Nephron progenitor cell (in vitro differentiated cells): ENCODE measurements at regions not wholly inside any gene's neighbourhood (a gene's known extent, or its start where the extent isn't known, plus 50 kb on each side); places are given as distances from the start of the nearest gene placed in this dataset.

ENCODE experiments used
- DNase-seq: peaks from one replicate; pipeline ENCODE4 v3.0.0; 2021
- H3K27ac Mint-ChIP-seq: 2 replicates; pipeline ENCODE4 v1.8.0; 2021; ENCODE audit warnings: mild to moderate bottlenecking, moderate library complexity, mixed read lengths
- H3K27me3 Mint-ChIP-seq: 2 replicates; pipeline ENCODE4 v1.8.0; 2021; ENCODE audit warnings: mild to moderate bottlenecking, low read depth, mixed read lengths; ENCODE audit not compliant: poor library complexity
- H3K36me3 Mint-ChIP-seq: 2 replicates; pipeline ENCODE4 v1.8.0; 2021; ENCODE audit warnings: low read depth, mixed read lengths
- H3K4me1 Mint-ChIP-seq: 2 replicates; pipeline ENCODE4 v1.8.0; 2021; ENCODE audit warnings: mixed read lengths
- H3K4me3 Mint-ChIP-seq: 2 replicates; pipeline ENCODE4 v1.8.0; 2021; ENCODE audit warnings: mild to moderate bottlenecking, moderate library complexity, mixed read lengths
- H3K9me3 Mint-ChIP-seq: 2 replicates; pipeline ENCODE4 v1.8.0; 2021; ENCODE audit warnings: mild to moderate bottlenecking, moderate library complexity, mixed read lengths
- CTCF ChIP-seq: fragments of 200-600 bp; sonication (generic); IDR thresholded peaks from 2 replicates; pipeline ENCODE4 v1.5.0; 2021; ENCODE audit warnings: antibody characterized with exemption

- Mint-ChIP-seq H3K9me3 (no peaks in the 10 kb centered on the region), H3K4me1 (no peaks in the 10 kb centered on the region), H3K36me3 (no peaks in the 10 kb centered on the region), H3K27ac (no peak overlapping the region), H3K4me3 (no peak overlapping the region), H3K27me3 (no peaks in the 10 kb centered on the region)
- no peak for DNase-seq
- TF ChIP-seq CTCF, result no peak
Observed at GRCh38 chr18:29147944-29148343, 971.0 kb upstream of the CDH2 start.

GRCh38 chr18:29146068-29146467 lies 969.1 kb upstream of the CDH2 start:
- Mint-ChIP-seq H3K4me1 (no peaks in the 10 kb centered on the region), H3K4me3 (no peak overlapping the region), H3K36me3 (no peaks in the 10 kb centered on the region), H3K27ac (no peak overlapping the region), H3K9me3 (no peaks in the 10 kb centered on the region), H3K27me3 (no peaks in the 10 kb centered on the region)
- no peak for TF ChIP-seq CTCF
- no peak for DNase-seq

GRCh38 chr18:29140590-29140989 lies 963.7 kb upstream of the CDH2 start:
- no peak overlapping the region for H3K27ac Mint-ChIP-seq
- no peak for TF ChIP-seq CTCF
- no peak for DNase-seq
- H3K27me3 Mint-ChIP-seq, result no peaks in the 10 kb centered on the region
- no peaks in the 10 kb centered on the region for H3K36me3 Mint-ChIP-seq
- H3K4me3 Mint-ChIP-seq, result no peak overlapping the region
- H3K4me1 Mint-ChIP-seq, result peaks cover 6% of the 10 kb centered on the region
- H3K9me3 Mint-ChIP-seq, result no peaks in the 10 kb centered on the region

GRCh38 chr18:29137773-29138495 lies 961.0 kb upstream of the CDH2 start:
- Mint-ChIP-seq H3K4me3 (no peak overlapping the region), H3K36me3 (no peaks in the 10 kb centered on the region), H3K27me3 (no peaks in the 10 kb centered on the region), H3K27ac (no peak overlapping the region), H3K4me1 (peaks cover 6% of the 10 kb centered on the region), H3K9me3 (no peaks in the 10 kb centered on the region)
- TF ChIP-seq CTCF, result no peak
- DNase-seq, result no peak

- Mint-ChIP-seq H3K36me3 (no peaks in the 10 kb centered on the region), H3K9me3 (no peaks in the 10 kb centered on the region), H3K27me3 (no peaks in the 10 kb centered on the region), H3K4me3 (no peak overlapping the region), H3K27ac (no peak overlapping the region), H3K4me1 (no peaks in the 10 kb centered on the region)
- DNase-seq, result no peak
- no peak for TF ChIP-seq CTCF
Observed at GRCh38 chr18:29123706-29124530, 947.0 kb upstream of the CDH2 start.

- no peak for DNase-seq
- H3K36me3 Mint-ChIP-seq, result no peaks in the 10 kb centered on the region
- H3K27me3 Mint-ChIP-seq, result peaks cover 3% of the 10 kb centered on the region
- no peak for TF ChIP-seq CTCF
- no peaks in the 10 kb centered on the region for H3K9me3 Mint-ChIP-seq
- H3K4me3 Mint-ChIP-seq, result no peak overlapping the region
- no peak overlapping the region for H3K27ac Mint-ChIP-seq
- H3K4me1 Mint-ChIP-seq, result no peaks in the 10 kb centered on the region
Observed at GRCh38 chr18:29104671-29105070, 927.7 kb upstream of the CDH2 start.
